HG03060 (cell line): ENCODE measurements at regions not wholly inside any gene's neighbourhood (a gene's known extent, or its start where the extent isn't known, plus 50 kb on each side); places are given as distances from the start of the nearest gene placed in this dataset.
"Not testable (repeated sequence)": the region's sequence is repeated elsewhere in the genome, so short reads cannot be mapped to it uniquely, and the experiment has no call there.

Source experiments
- ATAC-seq: cut with Tn5 transposase; IDR thresholded peaks from one replicate; pipeline ENCODE4 v1.9.1; 2021; ENCODE audit warnings: low read depth, moderate number of reproducible peaks; ENCODE audit not compliant: unreplicated experiment

DNA sequence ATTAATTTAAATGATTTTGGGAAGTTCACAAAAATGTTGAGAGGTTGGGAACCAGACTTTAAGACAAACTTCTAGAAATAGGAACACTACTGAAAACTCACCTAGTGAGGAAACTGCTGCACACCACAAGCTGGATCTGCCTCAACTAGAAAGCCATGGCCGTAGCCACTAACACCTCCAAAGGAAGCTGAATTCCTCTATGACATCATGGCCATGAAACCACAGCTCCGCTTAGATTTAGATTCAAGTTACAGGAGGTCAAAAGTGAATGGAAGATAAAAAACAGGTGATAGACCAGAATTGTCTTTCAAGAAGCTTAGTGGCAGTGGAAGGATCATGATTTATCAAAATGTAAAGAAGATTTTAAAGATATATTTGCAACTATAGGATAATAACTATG is 208.8 kb upstream of the ALG10 start:
- ATAC-seq = no peak

DNA sequence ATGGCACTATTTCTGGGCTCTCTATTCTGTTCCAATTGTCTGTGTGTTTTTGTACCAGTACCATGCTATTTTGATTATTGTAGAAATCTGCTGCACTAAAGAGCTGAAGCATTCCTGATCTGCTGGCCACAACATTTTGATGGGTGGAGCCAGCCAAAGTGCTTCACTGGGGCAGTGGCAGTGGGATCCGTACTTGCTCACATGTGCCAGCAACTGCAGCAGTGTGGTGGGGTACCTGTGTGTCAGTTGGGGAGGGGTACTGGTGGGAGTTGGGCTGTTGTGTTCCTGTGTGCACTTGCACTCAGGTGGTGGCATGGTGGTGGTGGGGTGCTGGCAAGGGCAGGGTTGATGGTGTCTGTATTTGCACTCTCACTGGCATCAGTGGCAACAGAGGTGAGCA is 204.6 kb upstream of the ALG10 start:
- ATAC-seq = no peak

DNA sequence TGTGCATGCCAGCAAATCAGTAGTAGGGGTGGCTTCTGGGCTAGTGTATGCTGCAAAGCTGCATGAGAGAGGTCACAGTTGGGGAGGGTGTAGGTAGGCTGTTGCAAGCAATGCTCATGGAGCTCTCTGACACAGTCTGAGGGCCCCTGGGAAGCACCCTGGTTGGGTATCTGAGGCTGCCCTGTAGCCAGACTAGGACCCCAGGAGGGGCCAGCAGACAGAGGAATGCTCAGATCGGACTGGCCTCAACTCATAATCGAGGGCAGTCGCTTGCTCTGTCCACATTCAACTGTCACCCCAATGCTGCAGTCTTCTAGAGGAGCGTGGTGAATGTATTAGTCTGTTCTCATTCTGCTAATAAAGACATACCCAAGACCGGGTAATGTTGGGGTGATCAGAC is 204.0 kb upstream of the ALG10 start:
- no peak for ATAC-seq

DNA sequence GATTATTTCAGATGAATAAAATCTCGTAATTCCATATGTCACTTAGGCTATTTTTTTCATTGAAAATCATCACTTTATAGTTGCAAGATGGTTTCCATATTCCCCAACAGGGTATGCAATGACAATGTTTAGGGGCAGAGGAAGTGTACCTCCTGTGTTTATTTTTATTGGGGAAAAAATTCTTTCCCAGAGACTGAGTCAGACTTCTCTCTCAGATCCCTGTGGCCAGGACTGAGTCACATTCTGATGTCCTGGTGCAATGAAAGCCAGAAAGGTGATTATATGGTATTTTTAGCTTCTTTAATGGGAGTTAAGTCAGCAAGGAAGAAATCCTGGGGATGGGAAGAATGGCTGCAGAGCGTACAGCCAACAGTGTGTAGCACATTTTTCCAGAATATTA is 196.9 kb upstream of the ALG10 start:
- no peak for ATAC-seq

DNA sequence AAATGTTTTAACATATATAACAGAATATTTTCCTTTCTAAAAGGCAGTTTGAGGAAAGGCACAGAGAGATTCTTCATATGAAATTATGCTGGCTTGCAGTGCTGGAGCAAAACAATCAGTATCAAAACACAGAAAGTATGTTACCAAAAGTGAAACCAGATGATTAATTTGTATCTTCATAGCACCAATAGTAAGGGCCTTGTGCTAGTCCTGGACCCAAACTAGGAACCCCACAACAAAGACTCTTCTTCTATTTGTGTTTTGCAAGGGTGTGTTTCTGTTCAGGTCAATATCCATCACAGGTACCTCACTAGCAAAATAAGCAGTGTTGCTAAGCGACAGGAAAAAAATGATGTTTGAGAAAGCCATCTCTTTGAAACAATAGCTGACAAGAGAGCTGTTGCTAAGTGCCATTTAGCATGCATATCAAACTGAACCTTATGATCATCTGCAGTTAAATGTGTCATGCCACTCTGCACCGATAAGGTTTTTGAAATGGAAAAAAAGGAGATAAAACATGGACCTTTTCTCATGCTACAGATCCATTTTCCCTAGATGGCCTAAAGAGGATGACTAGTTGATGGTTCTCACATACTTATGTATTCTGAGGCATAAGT is 196.2 kb upstream of the ALG10 start:
- ATAC-seq = no peak

DNA sequence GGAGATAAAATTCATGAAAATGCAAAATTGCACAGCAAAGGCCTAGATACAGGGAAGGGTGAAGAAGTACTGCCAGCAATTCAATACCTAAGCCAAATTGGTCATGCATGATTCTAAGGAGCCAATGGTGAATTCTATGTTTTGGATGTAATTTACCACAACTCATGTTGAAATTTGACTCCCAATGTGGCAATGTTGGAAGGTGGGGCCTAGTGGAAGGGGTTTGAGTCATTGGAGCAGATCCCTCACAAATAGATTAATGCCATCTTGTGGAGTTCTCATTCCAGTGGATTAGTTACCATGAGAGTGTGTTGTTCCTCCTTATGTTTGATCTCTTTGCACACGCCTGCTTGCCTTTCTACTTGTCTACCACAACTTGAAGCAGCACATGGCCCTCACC is 194.0 kb upstream of the ALG10 start:
- no peak for ATAC-seq

DNA sequence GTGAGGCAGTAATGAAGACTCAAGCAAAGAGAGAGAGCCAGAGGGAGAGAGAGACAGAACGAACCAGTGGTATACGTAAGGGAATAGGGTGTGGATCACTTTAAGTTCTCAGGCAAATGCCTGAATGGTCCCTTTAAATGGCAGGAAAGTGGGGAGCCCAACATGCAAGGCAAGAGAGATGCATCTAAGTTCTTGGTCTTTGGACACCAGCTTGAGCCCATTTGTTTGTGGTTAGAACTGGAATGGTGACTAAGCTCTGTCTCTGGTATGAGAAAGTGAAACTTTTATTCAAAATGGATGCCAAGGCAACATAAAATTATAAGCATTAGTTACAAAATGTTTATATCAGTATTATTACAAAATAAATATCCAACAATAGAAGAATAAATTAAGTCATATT is 192.2 kb upstream of the ALG10 start:
- ATAC-seq = no peak

DNA sequence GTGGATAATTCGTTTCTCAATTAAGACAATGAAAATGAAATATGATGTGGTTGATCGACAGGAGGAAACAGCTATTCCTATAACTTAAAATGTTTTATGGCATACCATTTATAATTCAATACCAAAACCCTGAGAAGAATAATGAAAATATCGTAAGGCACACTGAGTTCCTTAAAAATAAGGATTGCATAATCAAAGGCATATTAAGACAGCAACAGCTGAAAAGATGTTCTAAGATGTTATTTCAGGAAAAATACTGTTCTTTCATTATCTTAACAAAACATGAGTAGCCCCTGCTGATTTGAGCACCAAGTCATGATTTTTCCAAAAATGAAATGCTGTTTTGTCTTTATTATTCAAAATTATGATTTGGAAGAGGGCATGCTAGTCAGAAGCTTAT is 189.4 kb upstream of the ALG10 start:
- no peak for ATAC-seq

DNA sequence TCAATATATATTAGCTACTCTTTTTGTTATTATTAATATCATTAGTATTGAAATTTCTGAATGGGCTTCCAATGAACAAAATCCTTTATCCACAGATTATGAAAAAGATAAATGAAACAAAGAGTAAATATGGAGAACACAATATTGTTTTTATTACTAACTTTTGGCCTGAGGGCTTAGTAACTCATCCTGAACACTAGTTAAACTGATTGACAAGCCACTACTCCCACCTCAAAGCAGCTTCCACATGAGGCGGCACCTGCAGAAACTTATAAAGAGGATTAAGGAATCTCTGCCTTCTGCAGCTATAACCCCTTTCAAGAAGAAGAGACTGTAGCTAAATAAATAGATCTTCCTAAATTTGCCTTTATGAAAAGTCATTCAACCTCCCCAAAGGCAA is 187.6 kb upstream of the ALG10 start:
- ATAC-seq = no peak

DNA sequence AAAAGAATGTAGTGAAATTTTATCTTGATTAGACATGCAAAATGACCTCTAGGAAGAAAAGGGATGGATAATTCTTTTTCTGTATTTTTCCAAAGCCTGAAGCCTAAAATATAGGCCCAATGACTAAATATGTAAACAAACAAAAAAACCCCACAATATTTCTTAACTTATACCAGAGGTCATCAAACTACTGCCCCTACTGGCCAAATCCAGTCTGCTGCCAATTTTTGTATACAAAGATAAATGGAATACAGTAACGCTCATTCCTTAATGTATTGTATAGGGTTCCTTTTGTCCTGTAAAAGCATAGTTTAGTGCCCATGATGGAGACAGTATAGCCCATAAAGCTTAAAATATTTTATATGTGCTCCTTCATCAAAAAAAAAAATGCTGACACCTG is 145.7 kb upstream of the ALG10 start:
- no peak for ATAC-seq

DNA sequence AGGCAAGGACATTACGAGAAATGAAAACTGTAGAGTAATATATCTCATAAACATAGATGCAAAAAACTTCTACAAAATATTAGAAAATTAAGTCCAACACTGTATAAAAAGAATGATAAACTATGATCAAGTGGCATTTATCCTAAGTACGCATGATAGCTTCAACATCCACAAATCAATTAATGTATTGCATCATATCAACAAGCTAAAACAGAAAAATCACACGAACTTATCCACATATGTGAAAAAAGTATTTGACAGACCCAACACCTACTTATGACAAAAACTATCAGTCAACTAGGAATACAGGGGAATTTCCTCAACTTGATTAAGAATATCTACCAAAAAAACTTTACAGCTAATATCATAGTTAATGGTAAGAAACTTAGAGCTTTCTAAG is 129.9 kb upstream of the ALG10 start:
- no peak for ATAC-seq

DNA sequence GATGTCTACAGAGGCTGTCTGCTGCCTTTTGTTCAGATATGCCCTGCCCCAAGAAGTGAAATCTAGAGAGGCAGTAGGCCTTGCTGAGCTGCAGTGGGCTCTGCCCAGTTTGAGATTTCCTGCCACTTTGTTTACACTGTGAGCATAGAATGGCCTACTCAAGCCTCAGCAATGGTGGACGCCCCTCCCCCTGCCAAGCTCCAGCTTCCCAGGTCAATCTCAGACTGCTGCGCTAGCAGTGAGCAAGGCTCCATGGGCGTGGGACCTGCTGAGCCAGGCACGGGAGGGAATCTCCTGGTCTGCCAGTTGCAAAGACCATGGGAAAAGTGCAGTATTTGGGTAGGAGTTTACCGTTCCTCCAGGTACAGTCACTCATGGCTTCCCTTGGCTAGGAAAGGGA is 101.8 kb upstream of the ALG10 start:
- not testable (repeated sequence) for ATAC-seq

DNA sequence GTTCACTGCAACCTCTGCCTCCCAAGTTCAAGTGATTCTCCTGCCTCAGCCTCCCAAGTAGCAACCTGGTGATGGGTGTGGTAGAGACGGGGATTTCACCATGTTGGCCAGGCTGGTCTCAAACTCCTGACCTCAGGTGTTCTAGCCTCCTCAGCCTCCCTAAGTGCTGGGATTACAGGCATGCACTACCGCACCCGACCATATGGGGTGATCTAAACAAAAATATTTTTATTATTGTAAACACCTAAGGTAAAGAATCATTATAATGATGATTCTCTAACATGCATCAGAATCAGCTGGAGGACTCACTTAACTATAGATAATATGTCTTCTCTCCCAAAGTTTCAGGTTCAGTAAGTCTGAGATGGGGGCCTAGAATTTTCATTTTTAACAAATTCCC is 96.2 kb upstream of the ALG10 start:
- no peak for ATAC-seq

DNA sequence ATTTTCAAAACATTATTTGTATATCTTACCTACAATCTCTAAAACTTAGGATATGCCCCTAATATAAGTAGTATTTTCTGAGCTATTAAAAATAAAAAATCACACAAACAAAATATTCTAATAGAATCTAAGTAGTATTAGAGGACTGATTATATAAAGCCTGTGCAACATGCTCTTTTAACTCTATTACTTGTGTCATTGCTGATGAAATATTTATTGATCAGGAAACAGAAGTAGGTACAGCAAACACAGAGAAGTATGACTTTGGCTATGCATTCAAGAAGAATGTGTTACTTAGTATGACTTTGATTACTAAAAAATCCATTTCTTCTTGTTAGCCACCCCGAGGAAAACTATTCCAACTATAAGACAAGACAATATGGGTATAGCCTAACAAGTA is 84.6 kb upstream of the ALG10 start:
- not testable (repeated sequence) for ATAC-seq

DNA sequence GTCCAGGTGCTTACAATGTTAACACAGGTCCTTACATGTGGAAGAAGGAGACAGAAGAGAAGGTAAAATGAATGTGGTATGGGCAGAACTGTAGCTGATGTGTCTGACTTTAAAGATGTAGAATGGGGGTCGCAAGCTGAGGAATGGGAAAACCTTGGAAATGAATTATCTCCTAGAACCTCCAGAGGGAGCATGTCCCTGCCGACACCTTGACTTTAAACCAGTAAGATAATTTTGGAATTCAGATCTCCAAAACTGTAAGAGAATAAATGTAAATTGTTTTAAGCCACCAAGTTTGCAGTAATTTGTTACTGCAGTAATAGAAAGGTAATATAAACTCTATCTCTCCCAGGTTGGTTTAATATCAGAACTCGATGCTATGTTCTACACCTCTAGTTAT is 80.1 kb upstream of the ALG10 start:
- ATAC-seq = no peak

DNA sequence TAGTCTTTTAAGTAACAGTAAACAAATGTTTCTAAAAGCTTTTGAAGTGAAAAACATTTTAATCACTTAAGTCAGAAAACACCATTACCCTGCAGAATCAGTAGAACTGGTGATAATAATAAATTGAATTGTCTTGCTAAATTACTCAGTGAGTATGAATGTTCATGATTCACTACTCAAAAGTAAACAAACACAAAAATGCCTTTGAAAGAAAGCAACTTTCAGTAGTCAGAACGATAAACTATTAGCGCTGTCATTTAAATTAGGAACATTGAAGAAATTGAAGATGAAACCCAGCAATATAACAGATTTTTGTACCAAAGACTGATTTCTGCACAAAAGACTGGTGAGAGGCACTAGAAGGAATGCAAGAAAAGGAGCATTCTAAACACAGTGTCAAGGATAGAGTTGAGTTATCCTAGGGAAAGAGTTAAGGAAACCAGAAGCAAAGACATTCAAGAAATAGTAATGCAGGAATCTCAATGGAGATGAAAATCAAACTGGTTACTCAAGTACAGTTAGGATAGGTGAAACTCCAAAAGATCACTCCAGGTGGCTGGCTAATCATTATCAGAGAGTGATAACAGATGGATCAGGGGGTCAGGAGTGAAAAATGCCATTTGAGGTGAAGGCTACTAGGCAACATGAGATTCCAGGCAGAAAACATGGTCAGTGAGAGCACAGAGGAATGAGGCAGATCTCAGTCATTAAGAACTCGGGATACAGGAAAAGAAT is 77.4 kb upstream of the ALG10 start:
- no peak for ATAC-seq

DNA sequence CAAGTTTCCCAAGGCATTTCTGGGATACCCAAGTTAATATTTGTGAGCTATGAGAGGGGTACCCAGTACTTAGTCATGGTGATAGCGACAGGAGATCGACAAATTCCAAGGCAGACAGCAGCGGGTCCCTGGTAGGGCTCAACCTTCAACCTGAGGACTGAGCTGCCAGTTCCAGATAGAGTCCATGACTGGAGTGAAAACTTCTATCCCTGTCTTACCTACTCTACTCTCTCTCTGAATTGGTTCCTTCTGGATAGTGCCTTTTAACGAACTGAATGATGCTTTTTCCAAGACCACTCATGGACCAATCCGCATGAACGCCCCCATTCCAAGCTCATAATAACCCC is 76.9 kb upstream of the ALG10 start:
- no peak for ATAC-seq

DNA sequence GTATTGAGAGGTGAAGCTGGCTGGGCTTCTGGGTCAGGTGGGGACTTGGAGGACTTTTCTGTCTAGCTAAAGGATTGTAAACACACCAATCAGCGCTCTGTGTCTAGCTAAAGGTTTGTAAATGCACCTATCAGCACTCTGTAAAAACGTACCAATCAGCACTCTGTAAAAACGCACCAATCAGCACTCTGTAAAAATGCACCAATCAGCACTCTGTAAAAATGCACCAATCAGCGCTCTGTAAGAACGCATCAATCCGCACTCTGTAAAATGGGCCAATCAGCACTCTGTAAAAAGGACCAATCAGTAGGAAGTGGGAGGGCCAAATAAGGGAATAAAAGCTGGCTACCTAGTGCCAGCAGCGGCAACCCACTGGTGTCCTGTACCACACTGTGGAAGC is 56.1 kb upstream of the ALG10 start:
- ATAC-seq = not testable (repeated sequence)

DNA sequence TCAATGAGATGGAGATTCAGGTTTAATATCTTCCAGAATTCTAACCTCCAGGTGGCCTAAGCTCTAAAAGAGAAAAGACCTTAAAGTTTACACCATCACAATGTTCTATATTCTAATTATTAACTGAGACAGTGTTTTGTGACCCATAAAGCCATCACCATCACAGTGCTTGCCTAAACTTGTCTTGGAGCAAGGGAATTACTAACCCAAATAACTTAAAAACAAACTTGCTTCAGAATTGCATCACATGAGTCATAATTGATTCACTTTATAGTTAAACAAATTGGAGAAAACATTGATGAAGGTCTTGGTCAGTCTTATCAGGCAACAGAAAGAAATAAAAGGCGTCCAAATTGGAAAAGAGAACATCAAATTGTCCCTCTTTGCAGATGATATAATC is 54.5 kb upstream of the ALG10 start:
- no peak for ATAC-seq
